K562 (cell line): ENCODE measurements at regions not wholly inside any gene's neighbourhood (a gene's known extent, or its start where the extent isn't known, plus 50 kb on each side); places are given as distances from the start of the nearest gene placed in this dataset.

ENCODE experiments used
- ATAC-seq: fragments of 200-7000 bp; cut with Tn5 transposase; 3 replicates; pipeline ENCODE4 v1.9.1; 2020; ENCODE audit warnings: moderate library complexity
- BruUV-seq: library from RNA; stranded (reverse); fragments of 400-500 nt; replicated peaks from 2 replicates; lab custom pipeline; 2021; lab: Mats Ljungman, UMichigan
- CTCF ChIA-PET: fragments of 300-600 bp; formaldehyde crosslinking; extraction: SDS; loops from one replicate; lab custom pipeline; 2021; ENCODE audit warnings: low intra/inter-chr PET ratio; lab: Yijun Ruan, JAX
- POLR2A ChIA-PET: fragments of 300-600, 350-650 bp; sonication (Branson Sonifier 250); formaldehyde crosslinking; extraction: SDS; loops from one replicate; lab custom pipeline; 2021; ENCODE audit warnings: antibody characterized with exemption, inconsistent platforms; lab: Yijun Ruan, JAX
- DNase-seq, 4 experiments: peaks; one replicate each; pipeline versions ENCODE4 v3.0.0 to v3.0.0-alpha.2; 2011 to 2018; ENCODE audit warnings: low spot score in 3 of 4, mixed read lengths in 3 of 4; ENCODE audit errors: extremely low read depth in 1 of 4
- FAIRE-seq: peaks from 2 replicates; lab custom pipeline; 2011; peaks lifted over from hg19 to GRCh38; lab: Jason Lieb, UNC
- H2AFZ ChIP-seq: 2 replicates; pipeline ENCODE4 v1.6.0; 2011; ENCODE audit warnings: low read depth, low read length, control low read depth, inconsistent platforms
- H3K27ac ChIP-seq: fragments of 200-600 bp; 3 replicates; pipeline ENCODE4 v1.8.0; 2011; ENCODE audit warnings: low read depth, mild to moderate bottlenecking, control low read depth, inconsistent platforms, low read length, moderate library complexity, mixed read lengths; ENCODE audit errors: extremely low read depth
- H3K27me3 ChIP-seq, 2 experiments: fragments of 300-600 bp in 1 of 2; 2 replicates in 1 of 2; 3 replicates in 1 of 2; pipeline versions ENCODE4 v1.6.0 to v1.8.0; 2011; ENCODE audit warnings: inconsistent platforms in 2 of 2, low read length in 2 of 2, mild to moderate bottlenecking in 1 of 2, mixed read lengths in 1 of 2, moderate library complexity in 1 of 2; ENCODE audit not compliant: control insufficient read depth in 2 of 2, insufficient read depth in 2 of 2
- H3K36me3 ChIP-seq: fragments of 300-600 bp; 3 replicates; pipeline ENCODE4 v1.8.0; 2011; ENCODE audit warnings: mild to moderate bottlenecking, low read length, inconsistent platforms; ENCODE audit not compliant: control insufficient read depth, insufficient read depth
- H3K4me1 ChIP-seq, 2 experiments: fragments of 200-600 bp in 1 of 2; replicated peaks in 1 of 2; 2 replicates in 1 of 2; 3 replicates in 1 of 2; pipeline versions ENCODE4 v1.5.1 to v1.8.0; 2011; ENCODE audit warnings: inconsistent platforms in 2 of 2, low read length in 2 of 2, mild to moderate bottlenecking in 1 of 2, mixed read lengths in 1 of 2, moderate library complexity in 1 of 2; ENCODE audit not compliant: control insufficient read depth in 2 of 2, insufficient read depth in 2 of 2
- H3K4me2 ChIP-seq: 2 replicates; pipeline ENCODE4 v1.6.1; 2011; ENCODE audit warnings: low read length, control low read depth, inconsistent platforms, mixed read lengths; ENCODE audit not compliant: insufficient read depth
- H3K4me3 ChIP-seq: fragments of 200-600 bp; sonication (generic), shearing (Covaris generic); 2 replicates; pipeline ENCODE4 v1.5.1; 2016; ENCODE audit warnings: control low read depth, inconsistent platforms
- H3K79me2 ChIP-seq: fragments of 200-600 bp; 3 replicates; pipeline ENCODE4 v1.8.0; 2011; ENCODE audit warnings: low read length, inconsistent platforms; ENCODE audit not compliant: control insufficient read depth, insufficient read depth
- H3K9ac ChIP-seq, 2 experiments: 2 replicates each; pipeline versions ENCODE4 v1.6.0 to v1.6.1; 2011; ENCODE audit warnings: low read depth in 2 of 2, low read length in 2 of 2, control low read depth in 1 of 2, inconsistent platforms in 1 of 2, mild to moderate bottlenecking in 1 of 2, mixed read lengths in 1 of 2; ENCODE audit not compliant: insufficient read depth in 1 of 2
- H3K9me1 ChIP-seq: one replicate; pipeline ENCODE4 v1.6.0; 2011; ENCODE audit warnings: inconsistent platforms, mild to moderate bottlenecking, low read length, moderate library complexity; ENCODE audit not compliant: control insufficient read depth, insufficient read depth
- H3K9me3 ChIP-seq: replicated peaks from 2 replicates; pipeline ENCODE4 v1.5.1; 2011; ENCODE audit warnings: low read depth, low read length, inconsistent platforms; ENCODE audit not compliant: control insufficient read depth, insufficient read depth
- H4K20me1 ChIP-seq: replicated peaks from 2 replicates; pipeline ENCODE4 v1.6.1; 2011; ENCODE audit warnings: low read length, inconsistent platforms, mixed read lengths; ENCODE audit not compliant: control insufficient read depth, insufficient read depth
- BCOR ChIP-seq: fragments of 450-650 bp; IDR thresholded peaks from 2 replicates; pipeline ENCODE4 v1.6.1; 2016
- BRF1 ChIP-seq: IDR thresholded peaks from 3 replicates; pipeline ENCODE4 v1.6.1; 2011; ENCODE audit warnings: borderline replicate concordance, mild to moderate bottlenecking; ENCODE audit not compliant: insufficient read length; ENCODE audit errors: extremely low read depth
- CREBBP ChIP-seq: IDR thresholded peaks from one replicate; pipeline ENCODE4 v1.6.1; 2012; ENCODE audit warnings: low read depth, mild to moderate bottlenecking, control low read depth, inconsistent platforms, low read length
- MEF2A ChIP-seq: IDR thresholded peaks from 2 replicates; pipeline ENCODE4 v1.6.1; 2011; ENCODE audit warnings: low read depth, mild to moderate bottlenecking, low read length, moderate library complexity; ENCODE audit not compliant: control insufficient read depth
- NR1H2 ChIP-seq: sonication (generic); formaldehyde crosslinking; IDR thresholded peaks from 2 replicates; pipeline ENCODE4 v1.4.0; 2020; ENCODE audit warnings: mild to moderate bottlenecking, missing genetic modification reagents
- NRF1 ChIP-seq, 2 experiments: fragments of 450-650 bp; IDR thresholded peaks in 1 of 2; conservative IDR thresholded peaks in 1 of 2; 2 replicates each; pipeline ENCODE4 v1.6.1; 2014; ENCODE audit warnings: mild to moderate bottlenecking in 2 of 2
- RBM22 ChIP-seq: fragments of 200-400 bp; formaldehyde crosslinking; IDR thresholded peaks from 2 replicates; pipeline ENCODE4 v1.6.1; 2018; ENCODE audit warnings: low read length, low read depth; ENCODE audit not compliant: poor library complexity, severe bottlenecking
- SRSF7 ChIP-seq: fragments of 200-400 bp; formaldehyde crosslinking; optimal IDR thresholded peaks from 2 replicates; pipeline ENCODE3; 2017; ENCODE audit warnings: mild to moderate bottlenecking, low read depth, low read length
- ZNF561 ChIP-seq: fragments of 450-650 bp; formaldehyde crosslinking; conservative IDR thresholded peaks from 2 replicates; pipeline ENCODE4 v1.4.0; 2020; ENCODE audit warnings: mild to moderate bottlenecking, moderate library complexity
- ZZZ3 ChIP-seq: fragments of 450-650 bp; IDR thresholded peaks from 2 replicates; pipeline ENCODE4 v1.6.1; 2016; ENCODE audit warnings: antibody characterized with exemption, mild to moderate bottlenecking, moderate library complexity
- WGBS: fragments of 100-300 bp; shearing (Covaris generic); methylation state at CpG from one replicate; pipeline ENCODE4 v1.1.6; 2016; ENCODE audit warnings: low coverage, mixed read lengths; ENCODE audit not compliant: insufficient coverage; ENCODE audit errors: missing lambda C conversion rate; 5-methylcytosine and 5-hydroxymethylcytosine counted together
- in situ Hi-C: fragments of 300-500 bp; cut with MboI; formaldehyde crosslinking; loops from 4 replicates; pipeline ENCODE4 v1.15.0; 2018; ENCODE audit warnings: inconsistent platforms, mixed read lengths
- intact Hi-C: fragments of 100-400 bp; cut with micrococcal nuclease; formaldehyde crosslinking; loops from 2 replicates; pipeline ENCODE4 v1.14.2; 2022
- TF ChIP-seq, protein P1 (sequence below), 3 experiments: fragments of 200-800 bp in 1 of 3; sonication (Bioruptor generic) in 1 of 3; sonication (generic) in 1 of 3; formaldehyde crosslinking in 1 of 3; IDR thresholded peaks; 2 replicates each; pipeline versions ENCODE4 v1.6.1 to v1.8.0; 2016 to 2022; ENCODE audit warnings: mild to moderate bottlenecking in 2 of 3, missing compliant biosample characterization in 2 of 3, missing genetic modification characterization in 2 of 3, missing genetic modification reagents in 1 of 3
- TF ChIP-seq, protein P2 (sequence below): sonication (generic); formaldehyde crosslinking; IDR thresholded peaks from 2 replicates; pipeline ENCODE4 v1.8.0; 2022; ENCODE audit warnings: missing genetic modification reagents, mild to moderate bottlenecking, moderate library complexity, borderline replicate concordance
- TF ChIP-seq, protein P3 (sequence below): fragments of 250-450 bp; sonication (Bioruptor Pico); IDR thresholded peaks from 2 replicates; pipeline ENCODE4 v1.5.1; 2021; ENCODE audit warnings: mild to moderate bottlenecking
- TF ChIP-seq, protein P4 (sequence below): fragments of 150-350 bp; conservative IDR thresholded peaks from 2 replicates; pipeline ENCODE4 v1.6.1; 2014; ENCODE audit warnings: low read length
- TF ChIP-seq, protein P5 (sequence below): conservative IDR thresholded peaks from 2 replicates; pipeline ENCODE4 v1.6.1; 2011; ENCODE audit warnings: low read depth, mild to moderate bottlenecking, low read length; ENCODE audit not compliant: control insufficient read depth

DNA sequence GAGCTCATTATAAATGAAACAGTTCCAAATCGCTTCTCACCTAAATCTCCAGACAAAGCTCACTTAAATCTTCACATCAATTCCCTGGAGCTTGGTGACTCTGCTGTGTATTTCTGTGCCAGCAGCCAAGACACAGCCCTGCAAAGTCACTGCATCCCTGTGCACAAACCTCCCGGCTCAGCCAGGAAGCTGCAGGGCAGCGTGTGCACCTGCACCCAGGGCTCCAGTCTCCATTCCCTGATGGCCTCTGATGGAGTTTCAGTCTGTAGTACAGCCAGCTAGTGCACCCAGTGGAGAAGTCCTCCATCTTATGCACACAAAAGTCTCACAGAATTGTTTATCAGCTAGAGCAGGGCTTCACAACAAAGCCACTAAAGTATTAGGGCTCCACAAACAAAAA, 51.1 kb upstream of the PRSS58 start:
- no peaks in the 10 kb centered on the region for H3K9me1 ChIP-seq
- no peaks in the 10 kb centered on the region for H3K4me1 ChIP-seq
- no peak overlapping the region for H3K4me3 ChIP-seq
- peak overlapping the region in 1 of 2 experiments; percentile 4; a peak in 1 of 4 replicates for H3K9ac ChIP-seq
- DNase-seq (no peak), ATAC-seq (no peak), FAIRE-seq (no peak)
- in situ Hi-C loops (no loop called here), intact Hi-C loops (loop anchor here (1.0 kb wide), 1 partner anchor 34 kb away; no protein-coding TSS in a partner anchor)
- no peaks in the 10 kb centered on the region; a peak in 1 of 5 replicates for H3K27me3 ChIP-seq
- no peaks in the 10 kb centered on the region for H3K9me3 ChIP-seq
- ChIA-PET CTCF (no interaction called here), POLR2A (interaction anchor here (1.0 to 1.7 kb wide), 2 partner anchors 9 to 11 kb away, joined by 3 to 6 read pairs; no protein-coding TSS in a partner anchor)
- no peaks in the 10 kb centered on the region for H3K36me3 ChIP-seq
- no peak overlapping the region for H2AFZ ChIP-seq
- H3K27ac ChIP-seq: no peak overlapping the region
- H4K20me1 ChIP-seq: no peaks in the 10 kb centered on the region
- no TSS peak for BruUV-seq
- 0% methylated on average over 3 of the region's 3 CpGs for WGBS
- H3K4me2 ChIP-seq: no peak overlapping the region
- no peaks in the 10 kb centered on the region for H3K79me2 ChIP-seq
- TF ChIP-seq CREBBP: no peak
- no peak for TF ChIP-seq MEF2A
- TF ChIP-seq, protein P1, sequence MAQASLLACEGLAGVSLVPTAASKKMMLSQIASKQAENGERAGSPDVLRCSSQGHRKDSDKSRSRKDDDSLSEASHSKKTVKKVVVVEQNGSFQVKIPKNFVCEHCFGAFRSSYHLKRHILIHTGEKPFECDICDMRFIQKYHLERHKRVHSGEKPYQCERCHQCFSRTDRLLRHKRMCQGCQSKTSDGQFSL (CRISPR knock-in tag; IDR thresholded peaks at IDR 0.05): no peak
- TF ChIP-seq, protein P1 (tag; IDR thresholded peaks at IDR 0.05): no peak
- TF ChIP-seq BRF1: no peak
- TF ChIP-seq RBM22: no peak
- no peak for TF ChIP-seq SRSF7
- no peak for TF ChIP-seq NR1H2 (CRISPR knock-in tag)
- TF ChIP-seq, protein P2, sequence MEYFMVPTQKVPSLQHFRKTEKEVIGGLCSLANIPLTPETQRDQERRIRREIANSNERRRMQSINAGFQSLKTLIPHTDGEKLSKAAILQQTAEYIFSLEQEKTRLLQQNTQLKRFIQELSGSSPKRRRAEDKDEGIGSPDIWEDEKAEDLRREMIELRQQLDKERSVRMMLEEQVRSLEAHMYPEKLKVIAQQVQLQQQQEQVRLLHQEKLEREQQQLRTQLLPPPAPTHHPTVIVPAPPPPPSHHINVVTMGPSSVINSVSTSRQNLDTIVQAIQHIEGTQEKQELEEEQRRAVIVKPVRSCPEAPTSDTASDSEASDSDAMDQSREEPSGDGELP: no peak
- no peak for TF ChIP-seq BCOR
- no peak for TF ChIP-seq NRF1 (conservative IDR thresholded peaks at IDR 0.05 in 1 of 2, IDR thresholded peaks at IDR 0.05 in 1 of 2)
- no peak for TF ChIP-seq ZZZ3
- TF ChIP-seq, protein P3, sequence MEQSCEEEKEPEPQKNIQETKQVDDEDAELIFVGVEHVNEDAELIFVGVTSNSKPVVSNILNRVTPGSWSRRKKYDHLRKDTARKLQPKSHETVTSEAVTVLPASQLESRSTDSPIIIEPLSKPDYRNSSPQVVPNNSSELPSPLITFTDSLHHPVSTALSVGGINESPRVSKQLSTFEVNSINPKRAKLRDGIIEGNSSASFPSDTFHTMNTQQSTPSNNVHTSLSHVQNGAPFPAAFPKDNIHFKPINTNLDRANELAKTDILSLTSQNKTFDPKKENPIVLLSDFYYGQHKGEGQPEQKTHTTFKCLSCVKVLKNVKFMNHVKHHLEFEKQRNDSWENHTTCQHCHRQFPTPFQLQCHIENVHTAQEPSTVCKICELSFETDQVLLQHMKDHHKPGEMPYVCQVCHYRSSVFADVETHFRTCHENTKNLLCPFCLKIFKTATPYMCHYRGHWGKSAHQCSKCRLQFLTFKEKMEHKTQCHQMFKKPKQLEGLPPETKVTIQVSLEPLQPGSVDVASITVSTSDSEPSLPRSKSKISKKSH: no peak
- no peak for TF ChIP-seq ZNF561 (CRISPR knock-in tag)
- TF ChIP-seq, protein P4, sequence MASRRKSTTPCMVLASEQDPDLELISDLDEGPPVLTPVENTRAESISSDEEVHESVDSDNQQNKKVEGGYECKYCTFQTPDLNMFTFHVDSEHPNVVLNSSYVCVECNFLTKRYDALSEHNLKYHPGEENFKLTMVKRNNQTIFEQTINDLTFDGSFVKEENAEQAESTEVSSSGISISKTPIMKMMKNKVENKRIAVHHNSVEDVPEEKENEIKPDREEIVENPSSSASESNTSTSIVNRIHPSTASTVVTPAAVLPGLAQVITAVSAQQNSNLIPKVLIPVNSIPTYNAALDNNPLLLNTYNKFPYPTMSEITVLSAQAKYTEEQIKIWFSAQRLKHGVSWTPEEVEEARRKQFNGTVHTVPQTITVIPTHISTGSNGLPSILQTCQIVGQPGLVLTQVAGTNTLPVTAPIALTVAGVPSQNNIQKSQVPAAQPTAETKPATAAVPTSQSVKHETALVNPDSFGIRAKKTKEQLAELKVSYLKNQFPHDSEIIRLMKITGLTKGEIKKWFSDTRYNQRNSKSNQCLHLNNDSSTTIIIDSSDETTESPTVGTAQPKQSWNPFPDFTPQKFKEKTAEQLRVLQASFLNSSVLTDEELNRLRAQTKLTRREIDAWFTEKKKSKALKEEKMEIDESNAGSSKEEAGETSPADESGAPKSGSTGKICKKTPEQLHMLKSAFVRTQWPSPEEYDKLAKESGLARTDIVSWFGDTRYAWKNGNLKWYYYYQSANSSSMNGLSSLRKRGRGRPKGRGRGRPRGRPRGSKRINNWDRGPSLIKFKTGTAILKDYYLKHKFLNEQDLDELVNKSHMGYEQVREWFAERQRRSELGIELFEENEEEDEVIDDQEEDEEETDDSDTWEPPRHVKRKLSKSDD: no peak
- TF ChIP-seq, protein P5, sequence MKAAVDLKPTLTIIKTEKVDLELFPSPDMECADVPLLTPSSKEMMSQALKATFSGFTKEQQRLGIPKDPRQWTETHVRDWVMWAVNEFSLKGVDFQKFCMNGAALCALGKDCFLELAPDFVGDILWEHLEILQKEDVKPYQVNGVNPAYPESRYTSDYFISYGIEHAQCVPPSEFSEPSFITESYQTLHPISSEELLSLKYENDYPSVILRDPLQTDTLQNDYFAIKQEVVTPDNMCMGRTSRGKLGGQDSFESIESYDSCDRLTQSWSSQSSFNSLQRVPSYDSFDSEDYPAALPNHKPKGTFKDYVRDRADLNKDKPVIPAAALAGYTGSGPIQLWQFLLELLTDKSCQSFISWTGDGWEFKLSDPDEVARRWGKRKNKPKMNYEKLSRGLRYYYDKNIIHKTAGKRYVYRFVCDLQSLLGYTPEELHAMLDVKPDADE: no peak
